Adrenal gland (tissue), 5 donors: ENCODE measurements at regions not wholly inside any gene's neighbourhood (a gene's known extent, or its start where the extent isn't known, plus 50 kb on each side); places are given as distances from the start of the nearest gene placed in this dataset.

Experiments used
- CTCF ChIP-seq, 6 experiments: fragments of 450-650 bp in 4 of 6; fragments of 200-600 bp in 2 of 6; sonication (generic) in 1 of 6; IDR thresholded peaks; 1 replicate in 5 of 6; 2 replicates in 1 of 6; pipeline versions ENCODE4 v1.5.1 to v1.8.0; 2016 to 2021; ENCODE audit warnings: antibody characterized with exemption in 6 of 6, mild to moderate bottlenecking in 2 of 6, moderate library complexity in 1 of 6
- POLR2A ChIP-seq, 2 donors: fragments of 450-650 bp; IDR thresholded peaks; one replicate each; pipeline ENCODE4 v1.6.1; 2017; ENCODE audit warnings: antibody characterized with exemption in 2 of 2, mild to moderate bottlenecking in 2 of 2, moderate library complexity in 1 of 2
- donor health status: DM: no; HTN: no; CAD: no.

GRCh38 chr6:105990151-105990550 is 96.0 kb upstream of the PRDM1 start:
- TF ChIP-seq CTCF (IDR thresholded peaks at IDR 0.05) (no peak), POLR2A (IDR thresholded peaks at IDR 0.05) (no peak)
